GM20000 (cell line): ENCODE measurements at regions not wholly inside any gene's neighbourhood (a gene's known extent, or its start where the extent isn't known, plus 50 kb on each side); places are given as distances from the start of the nearest gene placed in this dataset.

ENCODE experiments used
- DNase-seq: peaks from one replicate; pipeline ENCODE4 v3.0.0; 2012; ENCODE audit warnings: low spot score
- CTCF ChIP-seq: IDR thresholded peaks from 2 replicates; pipeline ENCODE4 v1.5.1; 2012; ENCODE audit warnings: mild to moderate bottlenecking, control low read depth; ENCODE audit errors: extremely low read depth, missing control alignments

GRCh38 chr3:101989578-101990200 is 140.4 kb downstream of the NFKBIZ start:
- no peak for TF ChIP-seq CTCF
- DNase-seq: no peak

DNA sequence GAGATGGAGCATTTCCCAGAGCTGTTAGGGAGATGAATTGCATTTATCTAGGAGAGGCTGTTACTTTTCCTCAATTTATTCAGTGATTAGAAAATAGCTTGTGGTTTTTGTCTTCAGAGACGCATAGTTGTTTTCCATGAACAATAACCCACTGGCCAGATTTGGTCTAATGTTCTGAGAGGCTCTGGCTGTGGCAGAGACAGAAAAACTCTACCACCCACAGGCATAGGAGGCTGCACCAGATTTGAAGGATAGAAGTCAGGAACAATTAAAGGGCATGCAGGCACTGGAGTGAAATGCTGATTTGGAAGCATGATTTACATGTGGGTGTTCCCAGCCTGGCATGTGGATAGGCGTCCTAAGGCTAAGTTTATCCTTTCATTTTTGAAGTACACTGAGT is 143.5 kb downstream of the NFKBIZ start:
- no peak for DNase-seq
- TF ChIP-seq CTCF: no peak

DNA sequence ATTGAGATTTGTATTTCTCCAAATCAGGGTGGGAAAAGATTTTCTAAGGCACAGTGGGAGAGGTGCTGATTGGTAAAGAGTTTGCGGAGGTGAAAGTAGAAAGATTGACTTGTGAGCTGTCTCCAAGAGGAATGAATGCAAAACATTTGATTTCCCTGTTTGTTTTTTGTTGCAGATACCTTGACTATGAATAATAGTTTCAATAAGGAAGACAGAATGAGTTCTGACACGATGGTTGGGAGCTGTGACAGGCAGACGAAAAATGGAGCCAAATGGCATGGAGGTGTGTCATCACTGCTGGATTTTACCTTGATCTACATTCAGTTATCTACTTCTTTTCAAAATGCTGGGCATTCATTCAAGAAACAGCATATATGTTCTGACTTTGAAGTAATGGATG is 145.1 kb downstream of the NFKBIZ start:
- TF ChIP-seq CTCF: no peak
- DNase-seq: no peak

- no peak for TF ChIP-seq CTCF
- no peak for DNase-seq
These were observed 146.2 kb downstream of the NFKBIZ start for GRCh38 chr3:101995371-101996046.

- no peak for DNase-seq
- TF ChIP-seq CTCF: no peak
These were observed 147.5 kb downstream of the NFKBIZ start for GRCh38 chr3:101996832-101997231.

- no peak for DNase-seq
- no peak for TF ChIP-seq CTCF
These were observed 149.1 kb downstream of the NFKBIZ start for GRCh38 chr3:101998256-101998926.

DNA sequence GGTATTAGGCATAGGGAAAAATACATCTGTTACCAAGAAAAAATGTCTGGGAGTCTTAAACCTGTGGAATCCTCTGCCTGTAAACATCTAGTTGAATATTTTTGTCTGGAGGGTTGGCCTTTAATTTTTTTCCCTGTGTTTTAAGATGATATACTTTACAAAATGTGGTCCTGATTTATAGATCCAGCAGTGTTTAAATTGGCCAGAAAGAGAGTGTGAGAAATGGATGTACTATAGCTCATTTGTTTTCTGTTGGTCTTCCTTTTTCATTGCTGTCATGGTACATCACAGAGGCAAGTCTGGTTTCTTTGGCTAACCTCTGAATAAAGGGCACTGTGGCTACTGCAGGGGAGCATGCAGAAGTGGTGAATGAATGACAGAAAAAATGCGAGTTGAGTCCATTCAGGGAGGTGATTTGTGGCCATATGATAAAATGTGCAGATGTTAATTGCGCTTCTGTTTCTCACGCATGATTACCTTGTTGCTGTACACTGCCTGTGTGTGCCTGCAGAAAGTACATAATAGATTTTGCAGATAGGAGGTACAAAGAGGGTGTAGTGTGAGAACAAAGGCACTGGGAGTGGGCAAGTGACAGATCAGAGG is 150.0 kb downstream of the NFKBIZ start:
- DNase-seq: no peak
- TF ChIP-seq CTCF: no peak
